ENCODE measurements at regions not wholly inside any gene's neighbourhood (a gene's known extent, or its start where the extent isn't known, plus 50 kb on each side); places are given as distances from the start of the nearest gene placed in this dataset.

DNA sequence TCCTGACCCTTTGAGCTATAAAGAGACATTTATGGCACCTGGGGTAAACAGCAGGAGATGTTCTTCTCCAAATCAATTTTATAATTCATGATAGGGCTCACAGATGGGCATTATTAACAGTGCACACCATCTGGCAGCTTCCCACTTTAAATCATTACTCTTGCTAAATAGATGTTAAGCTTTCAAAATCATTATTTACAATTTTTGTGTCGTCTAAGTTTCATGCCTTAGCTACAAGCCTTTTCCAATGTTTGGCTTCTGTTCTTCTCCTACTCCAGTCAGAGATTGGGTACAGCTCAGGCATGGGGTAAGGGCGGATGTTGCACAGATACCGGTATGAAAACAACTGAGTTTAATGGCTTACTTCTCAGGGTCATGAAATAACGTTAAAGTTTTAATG, 120.9 kb upstream of the PFN2 start:
- no peak for TF ChIP-seq CTCF (IDR thresholded peaks at IDR 0.05)
- TF ChIP-seq ZFX (IDR thresholded peaks at IDR 0.05; ENCODE audit: borderline replicate concordance), result no peak

Data from 22Rv1 (cell line).